ENCODE measurements at regions not wholly inside any gene's neighbourhood (a gene's known extent, or its start where the extent isn't known, plus 50 kb on each side); places are given as distances from the start of the nearest gene placed in this dataset.

DNA sequence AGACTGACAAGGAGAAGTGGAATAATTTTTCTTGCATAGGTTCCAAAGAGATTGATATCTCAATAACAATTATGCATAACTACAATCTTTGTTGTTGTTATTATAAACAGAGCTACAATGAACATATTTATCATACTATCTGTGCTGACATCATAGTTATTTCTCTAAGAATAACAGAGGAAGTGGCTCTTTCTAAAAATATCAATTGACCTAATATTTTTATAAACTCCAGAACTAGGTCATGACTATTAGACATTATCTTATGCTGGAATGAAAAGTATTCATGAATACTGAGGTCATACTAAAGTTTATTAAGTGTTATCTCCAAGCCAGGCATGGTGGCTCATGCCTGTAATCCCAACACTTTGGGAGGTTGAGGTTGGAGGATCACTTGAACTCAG lies 114.1 kb downstream of the DCLK3 start:
- TF ChIP-seq CTCF (IDR thresholded peaks at IDR 0.05) = no peak
- TF ChIP-seq POLR2A (IDR thresholded peaks at IDR 0.05) = no peak

Measured in heart left ventricle (tissue), 13 donors.